Inflammatory macrophage treated with lipopolysaccharide for 1 hour (primary cell): ENCODE measurements at regions not wholly inside any gene's neighbourhood (a gene's known extent, or its start where the extent isn't known, plus 50 kb on each side); places are given as distances from the start of the nearest gene placed in this dataset.

Experiments
- DNase-seq, 2 donors: peaks; one replicate each; pipeline ENCODE4 v3.0.0-alpha.2; 2020 to 2022

DNA sequence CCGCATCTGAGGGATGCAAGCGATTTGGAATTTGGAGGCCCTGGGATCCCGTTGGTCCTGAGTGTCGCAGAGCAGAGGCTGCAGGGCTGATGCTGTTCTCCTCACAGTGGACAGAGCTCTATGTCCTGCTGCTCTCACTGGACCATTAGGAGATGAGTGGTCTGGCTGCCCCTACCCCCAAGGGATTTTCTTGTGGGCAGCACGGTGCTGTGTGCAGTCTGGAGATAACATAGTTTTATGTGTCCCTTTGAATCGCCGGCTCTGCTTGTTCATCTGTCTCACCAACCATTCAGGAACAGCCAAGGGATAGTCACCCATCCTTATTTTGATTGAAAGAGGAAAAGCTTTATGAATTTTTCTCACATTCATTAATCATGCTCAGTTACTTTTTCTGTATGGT lies 49.9 kb downstream of the CHRM3 start:
- no peak for DNase-seq

DNA sequence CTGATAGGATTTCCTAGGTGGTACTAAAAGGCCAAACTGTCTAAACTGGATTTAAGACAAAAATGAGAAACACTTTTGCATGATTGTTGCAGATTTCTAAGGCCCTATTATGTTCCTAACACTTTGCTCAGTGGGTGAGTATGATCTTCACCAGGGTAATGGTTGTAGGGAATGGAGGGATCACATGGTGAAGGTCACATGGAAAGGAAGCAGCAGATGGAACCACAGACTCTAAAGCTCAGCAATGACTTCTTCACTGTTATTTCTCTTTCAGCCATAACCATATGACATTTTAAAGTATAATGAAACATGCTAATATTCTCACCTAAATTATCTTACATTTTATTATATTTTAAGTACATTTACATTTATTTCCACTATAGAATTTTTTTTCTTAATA lies 51.5 kb downstream of the CHRM3 start:
- DNase-seq = no peak

DNA sequence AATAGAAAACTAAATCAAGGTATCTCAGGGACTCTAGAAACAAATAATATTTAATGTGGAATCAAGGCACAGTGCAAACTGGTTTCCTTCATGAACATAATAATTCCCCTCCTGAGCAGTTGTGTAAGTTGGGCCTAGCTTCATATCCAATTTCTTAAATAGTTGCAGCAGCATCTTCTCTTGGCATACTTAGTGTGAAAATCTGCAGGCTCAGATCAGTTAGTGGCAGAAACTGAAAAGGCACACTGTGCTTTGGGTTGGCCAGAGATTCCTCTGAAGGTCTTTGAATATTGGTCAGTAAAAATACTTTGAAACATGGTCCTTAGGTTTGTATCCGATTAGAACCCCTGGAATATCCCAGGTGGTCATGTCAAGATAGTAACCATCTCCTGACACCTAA lies 52.5 kb downstream of the CHRM3 start:
- DNase-seq = no peak

DNA sequence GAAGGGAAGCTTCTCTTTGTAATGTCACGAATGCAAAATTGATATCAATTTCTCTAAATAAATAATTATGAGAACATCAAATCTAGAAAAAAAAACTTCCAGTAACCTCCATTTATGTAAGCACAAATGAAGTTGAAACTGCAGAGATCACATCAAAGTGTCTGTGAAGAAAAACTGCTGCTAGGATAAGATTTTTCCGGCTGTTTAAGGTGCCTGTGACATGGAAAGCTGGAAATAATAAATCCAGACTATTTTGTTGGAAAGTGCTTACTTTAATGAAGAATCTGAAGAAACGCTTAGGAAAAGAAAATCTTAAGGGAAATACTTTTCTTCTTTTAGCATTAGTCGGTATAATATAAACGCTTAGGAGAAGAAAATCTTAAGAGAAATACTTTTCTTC lies 57.0 kb downstream of the CHRM3 start:
- DNase-seq = no peak

DNA sequence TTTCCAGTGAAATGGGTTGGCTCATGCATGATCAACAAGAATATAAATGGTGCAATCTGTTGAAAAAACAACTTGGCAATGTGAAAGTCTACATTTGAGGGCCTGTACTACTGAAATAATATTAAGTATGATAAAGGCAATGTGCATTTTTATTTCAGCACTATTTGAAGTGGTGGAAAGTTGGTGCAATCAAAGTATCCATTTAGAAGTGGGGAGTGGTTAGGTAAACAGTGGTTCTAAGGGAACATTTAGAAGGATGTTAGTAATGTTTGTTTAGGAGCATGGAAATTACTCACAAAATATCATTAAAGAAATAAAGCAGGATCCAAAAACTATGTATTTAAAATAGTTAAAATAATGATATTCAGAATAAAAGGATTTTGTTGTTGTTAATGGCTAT lies 60.2 kb downstream of the CHRM3 start:
- no peak for DNase-seq

DNA sequence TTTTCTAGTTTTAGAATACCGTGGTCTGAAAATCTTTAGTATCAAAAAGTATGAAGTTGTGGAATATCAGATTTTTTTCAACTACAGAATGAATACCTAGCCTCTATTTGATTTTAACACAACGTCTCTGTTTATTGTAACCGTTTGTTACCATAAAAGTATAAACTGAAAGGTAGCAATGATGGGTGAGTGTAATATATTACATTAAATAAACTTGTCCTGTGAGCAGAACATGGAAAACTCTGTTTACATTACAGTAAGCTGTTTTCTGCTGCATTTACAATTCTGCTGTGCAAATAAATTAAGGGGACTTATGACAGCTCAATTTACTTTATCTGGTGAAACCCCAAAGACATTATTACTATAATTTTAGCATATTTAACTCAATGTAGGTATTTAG lies 62.5 kb downstream of the CHRM3 start:
- no peak for DNase-seq

DNA sequence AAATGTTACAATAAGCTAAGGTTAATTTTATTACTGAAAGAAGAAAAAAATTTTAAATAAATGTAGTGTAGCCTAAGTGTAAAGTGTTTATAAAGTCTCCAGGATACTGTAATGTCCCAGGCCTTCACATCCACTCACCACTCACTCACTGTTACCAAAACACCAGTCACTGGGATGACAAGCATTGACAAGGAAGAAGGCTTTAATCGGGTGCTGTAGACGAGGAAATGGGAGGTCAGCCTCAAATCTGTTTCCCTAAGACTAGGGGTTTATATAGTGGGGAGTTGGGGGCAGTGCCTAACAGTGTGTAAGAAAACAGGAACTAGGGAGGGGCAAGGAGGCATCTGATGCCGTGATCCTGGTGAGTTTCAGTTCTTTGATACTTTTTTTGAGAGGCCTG lies 69.4 kb downstream of the CHRM3 start:
- no peak for DNase-seq

DNA sequence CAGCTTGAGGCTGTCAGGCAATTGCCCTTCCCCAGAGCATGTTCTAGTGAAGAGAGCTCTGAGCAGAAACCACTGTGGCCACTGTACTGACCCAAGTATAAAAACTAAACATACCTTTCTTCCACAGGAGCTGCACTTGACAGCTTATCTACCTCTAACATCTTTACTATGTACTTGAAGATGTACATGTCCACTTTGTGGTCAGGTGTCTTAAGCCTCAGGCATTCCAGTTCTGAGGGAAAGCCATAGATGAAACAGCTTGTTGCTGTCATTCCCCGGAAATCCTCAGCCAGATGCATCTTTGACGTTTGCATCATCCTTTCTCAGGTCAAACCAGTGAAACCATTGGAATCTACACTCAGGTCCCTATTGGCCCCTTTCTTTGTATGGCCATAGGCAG lies 70.4 kb downstream of the CHRM3 start:
- no peak for DNase-seq

DNA sequence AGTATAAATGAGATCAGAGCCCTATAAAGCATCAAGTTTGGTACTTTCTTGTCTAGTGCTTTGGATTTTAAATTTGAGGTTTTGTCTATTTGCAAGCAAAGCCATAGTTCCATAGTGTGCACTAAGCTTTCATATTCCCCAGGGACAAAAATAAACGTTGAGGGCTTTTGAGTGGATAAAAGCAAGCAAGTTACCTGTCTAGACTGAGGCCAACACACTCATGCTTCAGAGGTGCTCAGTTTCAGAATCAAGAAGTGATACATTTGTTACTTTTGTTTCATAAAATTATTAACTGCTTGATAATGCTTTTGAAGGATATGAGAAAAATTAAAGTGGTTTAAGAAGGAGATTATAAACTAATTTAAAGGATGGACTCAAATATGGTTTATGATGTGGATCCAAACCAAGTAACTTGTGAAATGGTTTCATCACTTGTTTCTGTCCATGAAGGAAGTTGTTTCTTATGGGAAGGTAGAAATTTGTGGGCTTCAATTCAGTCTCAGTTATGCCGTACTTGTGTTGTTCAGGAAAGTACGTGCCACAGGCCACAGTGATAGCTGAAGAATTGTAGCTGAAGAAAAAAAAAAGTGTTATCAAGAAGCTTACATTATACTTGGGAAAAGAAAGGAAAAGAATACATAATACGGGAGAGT lies 71.2 kb downstream of the CHRM3 start:
- DNase-seq = no peak

DNA sequence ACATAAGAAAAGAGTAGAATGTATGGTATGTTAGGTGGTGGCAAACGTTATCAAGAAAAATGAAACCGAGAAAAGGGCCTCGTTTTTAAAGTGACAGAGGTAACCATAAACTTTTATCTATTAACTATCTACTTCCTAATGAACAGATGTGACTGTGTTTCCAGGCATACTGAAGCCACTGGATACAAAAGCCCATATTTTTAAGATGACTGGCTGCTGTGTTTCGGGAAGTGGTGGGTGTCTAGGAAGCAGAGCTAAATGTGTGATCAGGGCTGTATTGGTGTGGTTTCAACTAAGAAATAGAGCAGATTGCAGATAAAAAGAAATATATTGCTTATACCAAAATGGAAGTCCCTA lies 71.8 kb downstream of the CHRM3 start:
- peak in 1 of 2 donors; percentile 5 for DNase-seq

DNA sequence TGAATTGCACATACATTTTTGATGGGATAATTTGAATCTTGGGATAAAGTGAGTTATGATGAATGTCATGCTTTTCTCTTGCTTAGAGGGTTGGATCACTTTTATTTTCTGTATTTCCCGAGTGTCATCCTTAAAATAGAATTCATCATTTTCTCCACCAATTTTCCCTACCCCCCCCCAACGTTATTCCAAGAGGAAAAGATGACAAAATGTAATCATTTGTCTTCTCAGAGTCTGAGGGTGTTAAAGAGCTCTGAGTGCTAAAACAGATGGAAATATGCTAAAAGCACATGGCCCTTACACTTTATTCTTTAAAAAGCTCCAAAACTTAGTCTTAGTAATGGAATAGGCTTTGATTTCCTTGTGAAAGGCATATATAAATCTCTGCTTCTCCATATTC lies 81.4 kb downstream of the CHRM3 start:
- DNase-seq = no peak

DNA sequence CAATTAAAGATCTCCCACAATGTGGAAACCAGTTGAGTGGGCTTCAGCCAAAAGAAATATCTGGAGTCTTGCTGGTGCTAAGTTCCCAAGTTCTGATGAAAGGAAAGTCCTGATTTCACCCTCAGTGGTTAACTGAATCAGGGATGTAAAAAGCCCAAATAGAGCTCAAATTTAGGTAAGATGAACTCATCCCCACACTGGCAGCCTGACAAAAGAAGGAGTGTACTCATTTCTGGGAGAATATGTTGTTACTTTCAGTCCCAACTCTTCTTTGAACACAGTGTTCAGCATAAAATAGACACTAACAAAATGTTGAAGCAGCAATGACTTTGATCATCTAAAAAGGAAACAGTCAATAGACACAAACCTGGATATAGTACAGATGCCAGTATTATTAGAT lies 91.7 kb downstream of the CHRM3 start:
- DNase-seq = no peak

DNA sequence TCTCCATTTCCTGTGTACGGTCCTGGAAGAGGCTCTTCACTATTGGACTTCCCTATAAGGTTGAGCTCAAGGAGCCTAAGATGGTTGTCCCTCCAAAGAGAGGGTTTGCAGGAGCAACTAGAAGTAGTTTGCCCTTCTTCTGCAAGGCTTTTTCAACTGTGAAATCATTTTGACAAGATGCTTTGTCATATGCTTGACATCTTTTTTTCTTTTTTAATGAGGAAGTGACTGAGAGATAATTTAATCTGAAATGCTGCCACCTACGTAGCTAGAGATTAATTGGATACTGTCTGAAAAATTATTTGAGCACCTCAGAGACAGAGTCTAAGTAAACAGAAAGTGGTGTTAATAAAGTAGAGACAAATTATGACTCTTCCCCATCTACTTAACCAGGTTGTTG lies 97.0 kb downstream of the CHRM3 start:
- no peak for DNase-seq

DNA sequence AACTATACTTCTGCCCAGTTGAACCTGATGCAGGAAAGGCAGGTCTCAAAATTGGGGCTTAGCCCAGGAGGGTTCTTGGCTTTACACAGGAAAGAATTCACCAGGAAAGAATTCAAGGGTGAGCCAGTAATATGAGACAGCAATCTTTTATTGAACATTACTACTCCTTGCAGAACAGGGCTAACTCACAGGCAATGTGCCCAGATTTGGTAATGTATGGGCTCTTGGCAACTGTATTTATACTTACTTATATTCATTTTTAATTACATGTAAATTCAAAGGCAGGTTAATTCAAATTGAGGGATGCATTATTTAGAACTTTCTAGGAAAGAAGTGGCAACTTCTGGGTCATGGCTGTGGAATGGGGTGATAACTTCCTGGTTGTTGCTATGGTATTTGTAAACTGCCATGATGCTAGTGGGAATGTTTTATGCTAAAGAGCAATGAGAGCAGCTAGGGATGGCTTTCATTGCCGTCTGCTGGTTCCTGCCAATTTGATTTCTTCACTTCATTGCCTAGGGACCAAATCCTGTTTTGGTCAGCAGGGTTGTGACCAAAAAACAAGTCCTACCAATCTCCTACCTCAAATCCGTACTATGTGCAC lies 107.5 kb downstream of the CHRM3 start:
- no peak for DNase-seq

DNA sequence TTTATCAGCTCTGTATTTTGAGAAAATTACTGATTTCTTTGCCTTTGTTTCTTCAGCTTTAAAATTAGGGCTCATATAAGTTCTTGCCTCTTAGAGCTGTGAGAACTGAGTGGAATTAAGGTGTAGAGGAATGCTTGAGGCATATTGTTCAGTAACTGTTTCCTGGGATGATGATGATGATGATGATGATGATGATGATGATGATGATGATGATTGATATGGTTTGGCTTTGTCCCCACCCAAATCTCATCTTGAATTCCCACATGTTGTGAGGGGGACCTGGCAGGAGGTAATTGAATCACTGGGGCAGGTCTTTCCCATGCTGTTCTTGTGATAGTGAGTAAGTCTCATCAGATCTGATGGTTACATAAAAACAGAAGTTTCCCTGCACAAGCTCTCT lies 118.7 kb downstream of the CHRM3 start:
- no peak for DNase-seq

DNA sequence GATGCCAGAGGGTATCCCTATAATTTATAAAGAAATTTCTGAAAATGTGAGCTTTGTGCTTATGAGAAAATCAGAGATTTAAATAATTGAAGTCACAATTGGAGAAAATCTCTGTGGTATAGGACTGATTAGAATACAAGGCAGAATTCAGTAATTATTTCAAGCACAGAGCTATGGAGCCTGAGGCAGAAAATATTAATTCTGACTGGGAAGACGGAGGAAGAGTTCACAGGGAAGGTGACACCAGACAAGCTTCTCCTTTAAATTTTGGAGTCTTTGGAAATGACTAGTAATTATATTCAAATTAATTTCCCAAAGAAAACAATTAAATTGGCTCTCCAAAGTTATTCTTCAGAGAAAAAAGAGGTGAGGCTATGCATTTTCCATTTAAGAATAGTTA lies 121.5 kb downstream of the CHRM3 start:
- DNase-seq = no peak

DNA sequence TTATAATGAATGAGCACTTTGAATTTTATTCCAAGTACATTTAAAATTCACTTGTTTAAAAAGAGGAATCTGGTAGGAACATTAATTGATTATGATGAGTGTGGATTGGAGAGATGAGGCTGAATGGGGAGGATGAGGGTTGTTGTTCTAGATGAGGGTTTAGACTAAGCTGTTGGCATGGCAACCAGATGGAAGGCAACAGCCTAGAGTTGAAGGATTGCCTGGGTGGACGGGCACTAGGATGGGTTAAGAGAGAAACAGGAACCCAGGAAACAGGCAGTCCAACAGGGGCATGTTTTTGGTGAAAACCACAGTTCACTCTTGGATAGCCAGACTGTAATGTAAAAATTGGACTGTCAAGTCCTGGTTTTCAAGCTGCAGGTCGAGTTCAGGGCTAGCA lies 125.5 kb downstream of the CHRM3 start:
- DNase-seq = no peak

DNA sequence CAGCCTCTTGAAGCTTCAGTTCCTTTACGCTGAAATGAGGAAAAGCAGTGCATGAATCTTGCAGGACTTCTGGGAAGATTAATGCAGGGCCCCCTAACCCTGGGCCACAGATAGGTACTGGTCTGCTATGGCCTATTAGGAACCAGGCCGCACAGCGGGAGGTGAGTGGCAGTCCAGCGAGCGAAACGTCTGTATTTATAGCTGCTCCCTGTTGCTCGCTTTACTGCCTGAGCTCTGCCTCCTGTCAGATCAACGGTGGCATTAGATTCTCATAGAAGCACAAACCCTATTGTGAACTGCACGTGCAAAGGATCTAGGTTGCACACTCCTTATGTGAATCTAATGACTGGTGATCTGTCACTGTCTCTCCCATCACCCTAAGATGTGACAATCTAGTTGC lies 130.2 kb downstream of the CHRM3 start:
- no peak for DNase-seq

DNA sequence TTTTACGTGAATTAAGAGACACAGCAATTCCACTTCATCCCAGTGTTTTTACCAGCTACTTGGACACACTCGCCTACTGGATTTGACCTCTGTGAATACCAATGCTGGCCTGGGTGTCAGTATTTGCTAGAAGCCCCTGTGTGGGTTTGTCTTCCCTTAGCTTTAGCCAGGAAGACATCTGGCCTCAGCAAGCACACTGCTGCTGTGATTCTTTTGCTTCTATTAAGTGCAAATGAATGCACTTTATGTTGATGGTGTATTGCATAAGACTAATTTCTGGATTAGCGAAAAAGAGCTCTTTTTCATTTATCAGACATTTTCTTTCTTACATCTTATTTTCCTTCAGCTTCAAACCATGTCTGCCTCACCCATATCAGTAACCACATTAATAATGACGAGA lies 140.0 kb downstream of the CHRM3 start:
- no peak for DNase-seq

DNA sequence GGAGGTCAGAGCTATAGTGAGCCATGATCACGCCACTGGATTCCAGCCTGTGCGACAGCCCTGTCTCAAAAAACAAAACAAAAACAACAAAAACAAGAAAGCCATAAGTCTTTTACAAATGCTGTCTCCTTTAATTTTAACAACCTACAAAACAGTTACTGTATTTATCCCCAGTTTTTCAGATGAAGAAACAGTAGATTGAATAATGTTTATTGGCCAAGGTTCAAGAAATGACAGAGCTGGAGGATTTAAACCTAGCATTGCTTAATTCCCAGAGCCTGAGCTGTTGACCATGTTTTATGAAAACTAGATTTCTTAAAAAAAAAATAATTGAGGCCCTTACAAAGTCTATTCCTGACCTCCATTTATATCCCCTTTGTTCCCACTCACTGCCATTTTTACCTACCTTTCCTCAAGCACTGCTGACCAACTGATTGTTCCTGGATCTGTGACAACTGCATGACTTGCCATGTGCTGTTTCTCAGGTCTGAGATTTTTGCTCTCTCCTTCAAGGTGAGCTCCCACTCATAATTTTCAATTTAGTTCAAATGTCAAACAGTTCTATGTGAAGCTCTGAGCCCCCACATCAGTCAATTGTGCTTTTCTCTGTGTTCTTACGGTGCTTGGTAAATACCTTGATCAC lies 140.8 kb downstream of the CHRM3 start:
- DNase-seq = no peak

DNA sequence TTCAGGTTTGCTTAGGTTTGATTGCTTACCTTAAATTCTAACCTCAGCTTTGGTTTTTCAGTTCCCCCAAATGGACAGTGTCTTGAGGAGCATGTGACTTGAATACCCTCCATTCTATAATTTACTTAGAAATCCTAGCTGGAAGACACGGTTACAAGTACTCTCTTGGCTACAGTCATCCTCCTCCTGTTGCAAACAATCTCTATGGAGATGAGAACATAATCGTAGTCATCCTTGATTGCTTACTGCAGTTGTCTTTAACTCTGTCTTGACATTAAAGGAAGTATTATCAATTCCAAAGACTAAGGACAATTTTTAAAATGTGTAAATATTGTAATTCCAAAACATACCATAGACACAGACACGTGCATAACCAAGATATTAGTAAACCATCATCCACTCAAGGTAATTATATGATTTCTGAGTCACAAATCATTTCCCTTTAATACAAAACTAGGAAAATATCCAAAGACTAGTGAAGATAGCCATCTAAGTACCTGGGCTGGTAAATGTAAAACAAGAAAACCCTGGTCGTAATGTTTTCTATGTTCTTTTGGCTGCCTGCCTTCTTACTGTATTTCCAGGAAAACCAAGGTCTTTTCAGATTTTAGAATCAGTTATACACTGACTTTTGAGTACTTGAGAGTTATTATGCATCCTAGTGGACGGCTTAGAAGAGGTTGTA lies 149.9 kb downstream of the CHRM3 start:
- no peak for DNase-seq

DNA sequence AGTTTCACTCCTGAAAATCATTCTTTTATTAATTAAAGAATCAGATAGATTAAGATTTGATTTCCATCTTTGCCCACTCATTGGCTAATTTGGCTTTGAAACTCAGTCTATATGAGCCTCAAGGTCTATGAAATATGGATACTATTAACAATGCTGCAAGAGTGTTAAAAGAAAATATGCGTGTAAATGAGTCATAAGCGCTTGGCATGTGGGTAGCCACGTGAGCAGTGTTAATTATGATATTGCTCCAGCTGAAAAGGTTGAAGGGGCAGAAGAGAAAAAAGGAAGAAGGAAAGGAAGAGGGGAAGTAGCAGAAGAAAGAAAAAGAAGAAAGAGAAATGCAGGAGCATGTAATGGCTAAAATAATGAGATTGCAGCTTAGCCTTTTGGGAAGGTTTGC lies 151.4 kb downstream of the CHRM3 start:
- no peak for DNase-seq

DNA sequence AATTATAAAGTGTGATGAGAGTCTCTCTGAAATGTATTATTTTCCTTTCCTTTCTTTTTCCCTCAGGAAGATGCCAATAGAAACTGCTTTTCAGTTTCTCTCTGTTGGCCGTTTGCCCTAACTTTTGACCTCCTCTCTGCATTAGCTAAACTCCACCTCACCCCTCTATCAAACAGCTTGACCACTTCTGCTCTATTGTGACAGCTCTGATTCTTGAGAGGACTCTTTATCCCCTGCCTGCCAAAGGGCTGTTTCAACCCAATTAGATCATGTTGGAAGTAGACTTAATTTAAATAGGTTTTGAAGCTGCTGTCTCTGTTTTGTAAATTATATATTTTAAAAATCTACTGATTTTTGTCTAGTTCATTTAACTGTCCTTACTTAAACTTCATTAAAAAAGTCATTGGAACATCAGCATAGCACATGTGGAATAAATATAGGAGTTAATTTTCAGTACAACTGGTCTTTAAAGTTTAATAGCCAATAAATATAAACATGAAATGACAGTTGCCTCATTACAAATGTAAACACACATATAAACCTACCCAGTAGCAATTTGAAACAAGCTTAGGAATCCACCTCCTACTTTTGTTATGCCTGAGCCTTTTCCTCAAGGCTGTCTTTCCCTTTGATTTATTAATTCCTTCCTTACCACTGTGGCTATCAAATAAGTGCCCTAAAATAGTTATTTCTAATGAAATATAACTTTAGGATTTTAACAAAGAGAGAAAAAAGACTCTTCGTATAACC lies 152.0 kb downstream of the CHRM3 start:
- DNase-seq = no peak

DNA sequence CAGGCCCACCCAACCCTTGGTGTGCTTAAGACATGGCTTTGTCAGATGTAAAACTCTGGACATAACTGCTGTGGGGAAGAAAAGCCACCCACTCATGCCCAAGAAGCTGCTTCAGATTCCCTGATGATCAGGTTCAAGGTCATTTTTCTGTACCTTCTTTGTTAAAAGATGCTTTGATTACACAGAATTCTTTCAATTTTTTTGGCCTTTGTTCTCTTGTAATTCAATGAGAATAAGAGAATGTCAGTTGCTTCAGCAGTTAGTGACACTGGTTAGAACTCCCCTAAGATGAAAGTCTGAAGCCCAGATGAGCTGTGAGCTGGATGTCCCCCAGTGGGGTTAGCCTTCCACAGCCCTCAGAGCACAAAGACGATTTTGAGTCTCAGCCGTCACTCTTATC lies 152.7 kb downstream of the CHRM3 start:
- DNase-seq = no peak
